HG02943 (cell line): ENCODE measurements at regions not wholly inside any gene's neighbourhood (a gene's known extent, or its start where the extent isn't known, plus 50 kb on each side); places are given as distances from the start of the nearest gene placed in this dataset.
"Not testable (repeated sequence)": the region's sequence is repeated elsewhere in the genome, so short reads cannot be mapped to it uniquely, and the experiment has no call there.

Source experiments
- ATAC-seq: cut with Tn5 transposase; IDR thresholded peaks from one replicate; pipeline ENCODE4 v1.9.1; 2021; ENCODE audit warnings: mild to moderate bottlenecking, low read depth, moderate library complexity; ENCODE audit not compliant: unreplicated experiment

- ATAC-seq = no peak
These were observed 868.7 kb upstream of the CDH9 start for GRCh38 chr5:27906931-27907601.

- no peak for ATAC-seq
These were observed 868.1 kb upstream of the CDH9 start for GRCh38 chr5:27906481-27906880.

GRCh38 chr5:27900761-27901160, 862.4 kb upstream of the CDH9 start:
- no peak for ATAC-seq

- no peak for ATAC-seq
These were observed 837.7 kb upstream of the CDH9 start for GRCh38 chr5:27876071-27876470.

GRCh38 chr5:27875148-27875547, 836.8 kb upstream of the CDH9 start:
- no peak for ATAC-seq

DNA sequence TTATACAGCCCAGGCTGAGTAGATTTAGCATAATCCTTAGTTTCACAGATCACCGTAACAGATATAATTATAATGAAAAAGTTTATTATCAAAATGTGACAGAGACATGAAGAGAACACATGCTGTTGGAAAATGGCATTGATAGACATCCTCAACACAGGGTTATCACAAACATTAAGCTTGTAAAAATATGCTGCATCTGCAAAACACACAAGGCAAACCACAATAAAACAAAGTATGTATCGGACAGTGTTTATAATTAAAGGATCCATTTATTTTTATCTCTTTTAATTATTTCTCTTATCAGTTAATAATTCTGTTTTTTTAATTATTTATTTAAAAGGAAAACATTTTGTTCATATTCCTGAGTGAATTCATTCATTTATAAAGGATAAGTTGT, 829.9 kb upstream of the CDH9 start:
- no peak for ATAC-seq

GRCh38 chr5:27855491-27855890, 817.1 kb upstream of the CDH9 start:
- ATAC-seq = no peak

GRCh38 chr5:27854243-27854852, 816.0 kb upstream of the CDH9 start:
- no peak for ATAC-seq

DNA sequence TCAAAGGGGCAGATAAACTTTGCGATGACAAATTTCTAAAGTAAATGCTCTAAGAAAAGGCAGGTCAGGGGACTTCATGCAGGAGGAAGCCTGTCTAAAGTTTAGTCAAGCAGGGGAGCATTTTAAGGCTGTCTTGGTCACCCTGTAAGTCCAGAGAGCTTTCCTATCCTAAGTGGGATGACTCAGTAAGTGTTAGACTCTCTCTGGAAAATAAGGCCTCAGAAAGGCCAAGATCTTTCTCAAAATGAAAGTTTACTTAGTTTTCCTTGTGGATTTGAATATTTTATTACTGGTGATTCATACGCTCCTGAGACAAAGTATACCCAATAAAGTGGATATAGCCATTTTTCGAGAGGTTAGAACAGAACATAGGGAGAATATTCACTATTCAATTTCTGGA, 806.9 kb upstream of the CDH9 start:
- no peak for ATAC-seq

GRCh38 chr5:27836704-27837103, 798.3 kb upstream of the CDH9 start:
- not testable (repeated sequence) for ATAC-seq

GRCh38 chr5:27832886-27833285, 794.5 kb upstream of the CDH9 start:
- ATAC-seq = no peak

DNA sequence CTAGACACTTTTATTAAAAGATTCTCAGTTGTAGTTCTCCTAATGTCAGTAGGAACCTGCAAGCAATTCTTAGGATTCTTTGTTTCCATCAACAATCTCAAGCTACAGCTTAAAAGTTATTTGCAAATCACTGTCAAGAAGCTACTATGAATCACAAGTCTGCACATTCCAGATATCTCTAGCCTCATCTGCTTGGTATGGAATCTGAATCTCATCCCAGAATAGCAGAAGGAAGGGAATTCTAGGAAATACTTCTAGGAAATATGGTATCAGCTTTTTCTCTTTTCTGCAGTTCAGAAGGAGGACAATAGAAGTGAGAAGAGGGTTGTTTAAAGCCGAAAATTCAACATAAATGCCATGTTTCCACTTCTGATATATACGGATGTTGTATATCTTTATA, 792.2 kb upstream of the CDH9 start:
- no peak for ATAC-seq

DNA sequence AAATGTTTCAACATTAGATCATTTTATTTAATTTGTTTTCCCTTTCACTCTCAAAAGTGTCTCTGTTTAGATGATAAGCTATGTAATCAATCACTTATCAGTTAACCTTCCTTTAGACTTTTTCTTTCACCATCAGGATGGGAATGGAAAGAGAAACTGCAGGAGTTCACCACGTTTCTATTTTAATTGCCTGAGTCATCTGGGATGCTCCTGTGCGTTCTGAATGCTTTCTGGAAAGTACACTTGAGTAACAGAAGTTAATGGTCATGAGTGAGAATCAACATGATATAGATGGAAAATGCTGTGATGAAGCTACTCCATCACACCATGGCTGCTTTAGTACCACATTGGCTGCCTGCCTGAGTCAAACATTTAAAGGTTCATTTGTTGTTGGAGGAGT, 783.3 kb upstream of the CDH9 start:
- ATAC-seq = no peak

DNA sequence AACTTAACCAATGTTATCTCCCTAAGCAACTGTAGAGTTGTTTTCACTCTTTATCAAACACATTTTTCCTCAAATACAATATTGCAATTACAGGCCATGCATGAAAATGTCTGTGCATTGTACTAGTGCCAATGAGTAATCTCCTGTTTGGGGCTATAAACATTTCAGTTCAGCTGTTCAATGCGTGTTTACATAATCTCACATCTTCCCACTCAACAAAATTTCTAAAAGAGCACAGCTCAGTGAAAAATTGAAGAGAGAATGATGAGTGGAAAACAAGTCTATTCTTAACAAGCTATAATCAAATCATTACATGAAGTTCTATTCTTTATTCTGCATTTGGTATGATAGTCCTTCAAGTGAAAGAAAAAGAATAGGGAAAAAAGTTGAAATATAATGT, 780.5 kb upstream of the CDH9 start:
- no peak for ATAC-seq

DNA sequence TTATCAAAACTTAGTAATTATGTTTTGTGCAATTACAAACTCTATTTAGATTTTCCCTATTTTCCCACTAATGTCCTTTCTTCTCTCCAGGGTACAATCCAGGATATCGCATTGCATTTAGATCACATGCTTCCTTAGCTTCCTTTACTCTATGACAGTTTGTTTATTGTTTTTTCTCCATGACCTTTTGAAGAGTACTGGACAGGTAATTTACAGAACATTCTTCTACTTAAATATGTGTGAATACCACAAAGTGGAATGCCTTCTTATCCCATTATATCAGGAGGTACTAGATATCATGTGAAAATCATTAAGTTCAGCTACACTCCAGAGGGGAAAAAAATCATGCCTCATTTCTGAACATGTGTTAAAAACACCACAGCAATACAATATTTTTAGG, 776.6 kb upstream of the CDH9 start:
- ATAC-seq = no peak

GRCh38 chr5:27814286-27814685, 775.9 kb upstream of the CDH9 start:
- ATAC-seq = no peak

- ATAC-seq = no peak
These were observed 772.1 kb upstream of the CDH9 start for GRCh38 chr5:27810458-27810857.

- ATAC-seq = no peak
These were observed 758.8 kb upstream of the CDH9 start for GRCh38 chr5:27797220-27797619.

DNA sequence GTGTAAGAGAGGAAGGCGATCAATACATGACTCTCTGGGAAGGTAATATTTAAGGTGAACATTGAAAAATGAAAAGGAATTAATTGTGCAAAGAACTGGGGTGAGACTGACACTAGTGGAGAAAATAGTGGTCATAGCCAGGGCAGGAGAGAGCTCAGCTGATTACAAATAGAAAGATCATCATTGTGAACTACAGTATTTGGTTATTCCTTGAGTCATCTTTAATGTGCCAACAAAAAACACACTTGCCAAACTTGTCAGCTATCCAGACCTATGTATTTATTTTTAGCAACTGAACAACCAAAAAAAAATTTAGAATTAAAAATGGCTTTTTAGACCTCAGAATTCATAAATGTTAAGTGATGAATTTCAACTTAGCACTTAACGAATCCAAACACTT, 749.8 kb upstream of the CDH9 start:
- ATAC-seq = no peak

- no peak for ATAC-seq
These were observed 745.9 kb upstream of the CDH9 start for GRCh38 chr5:27784317-27784716.

- no peak for ATAC-seq
These were observed 739.7 kb upstream of the CDH9 start for GRCh38 chr5:27778121-27778520.

DNA sequence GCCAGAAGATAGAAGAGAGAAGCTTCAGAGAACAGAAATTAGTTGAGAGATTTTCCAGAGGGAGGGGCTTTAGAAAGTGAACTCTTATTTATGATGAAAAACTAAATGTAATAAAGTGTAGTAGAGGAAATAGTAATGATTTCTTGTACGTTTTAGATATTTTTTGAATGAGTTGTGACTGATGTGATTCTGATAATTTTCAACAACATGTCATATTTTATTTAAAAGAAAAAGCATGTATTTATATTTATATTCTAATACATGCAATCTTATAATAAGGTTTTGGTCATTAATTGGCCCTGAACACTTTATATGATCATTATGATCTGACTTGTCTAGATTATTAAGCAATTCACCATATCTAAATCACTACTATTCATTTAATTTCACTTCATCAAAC, 735.2 kb upstream of the CDH9 start:
- no peak for ATAC-seq

DNA sequence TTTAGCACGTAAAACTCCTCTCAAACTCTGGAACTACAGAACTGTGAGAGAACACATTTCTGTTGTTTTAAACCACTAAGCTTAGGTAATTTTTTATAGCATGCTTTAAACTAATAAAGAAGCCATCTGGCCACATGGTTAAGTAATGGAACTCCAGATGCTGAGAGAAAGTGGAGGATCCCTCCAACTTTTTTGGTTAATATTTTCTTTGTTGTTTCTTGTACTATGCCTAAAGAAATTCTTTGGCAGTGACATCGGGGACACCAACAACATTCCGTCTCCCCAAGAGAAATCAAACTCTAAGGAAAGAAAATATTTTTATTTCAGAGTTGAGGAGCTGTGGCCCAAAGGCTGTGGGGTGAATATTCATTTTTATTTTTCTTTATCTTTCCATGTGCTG, 734.8 kb upstream of the CDH9 start:
- no peak for ATAC-seq
